Activated CD4-positive, alpha-beta T cell treated with anti-CD3 and anti-CD28 coated beads, Interleukin-2, amount 10 ng/mL, durations not matched to agents 24 days and 14 days (primary cell): ENCODE measurements at regions not wholly inside any gene's neighbourhood (a gene's known extent, or its start where the extent isn't known, plus 50 kb on each side); places are given as distances from the start of the nearest gene placed in this dataset.

Source experiments
- DNase-seq: peaks from one replicate; pipeline ENCODE4 v3.0.0; 2022
- H3K27ac Mint-ChIP-seq: one replicate; pipeline ENCODE4 v1.8.0; 2022; ENCODE audit warnings: mild to moderate bottlenecking, mixed read lengths
- H3K27me3 Mint-ChIP-seq: one replicate; pipeline ENCODE4 v1.8.0; 2022; ENCODE audit warnings: mixed read lengths
- H3K36me3 Mint-ChIP-seq: one replicate; pipeline ENCODE4 v1.8.0; 2022; ENCODE audit warnings: low read depth, mild to moderate bottlenecking, mixed read lengths
- H3K4me1 Mint-ChIP-seq: one replicate; pipeline ENCODE4 v1.8.0; 2021; ENCODE audit warnings: mixed read lengths
- H3K4me3 Mint-ChIP-seq: one replicate; pipeline ENCODE4 v1.8.0; 2022; ENCODE audit warnings: mild to moderate bottlenecking, moderate library complexity, mixed read lengths
- H3K9me3 Mint-ChIP-seq: one replicate; pipeline ENCODE4 v1.8.0; 2021; ENCODE audit warnings: mixed read lengths
- intact Hi-C: fragments of 100-400 bp; cut with micrococcal nuclease; formaldehyde crosslinking; loops from one replicate; pipeline ENCODE4 v1.15.1; 2023

DNA sequence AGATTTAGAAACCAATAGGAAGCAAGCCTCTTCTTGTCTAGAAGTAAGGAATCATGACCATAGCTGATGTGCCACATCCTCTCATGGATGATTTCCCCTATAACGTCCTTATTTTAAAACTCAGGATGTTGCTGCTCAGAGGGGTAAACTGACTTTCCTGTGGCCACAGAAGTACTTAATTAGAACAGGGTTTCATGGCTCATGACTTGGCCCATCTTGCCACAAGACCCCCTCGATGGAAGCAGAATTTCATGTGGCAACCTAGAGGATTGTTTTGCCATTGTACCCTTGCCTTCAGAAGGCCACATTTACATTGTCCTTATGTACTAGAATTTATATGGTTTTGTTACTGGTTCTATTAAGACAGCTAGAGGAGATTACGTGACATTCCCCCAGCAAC is 173.5 kb upstream of the PELI2 start:
- no peaks in the 10 kb centered on the region for H3K36me3 Mint-ChIP-seq
- DNase-seq = no peak
- peaks cover 10% of the 10 kb centered on the region for H3K27me3 Mint-ChIP-seq
- no peak overlapping the region for H3K27ac Mint-ChIP-seq
- no peak overlapping the region for H3K4me3 Mint-ChIP-seq
- no peaks in the 10 kb centered on the region for H3K4me1 Mint-ChIP-seq
- H3K9me3 Mint-ChIP-seq = no peaks in the 10 kb centered on the region
- intact Hi-C loops = no loop called here

DNA sequence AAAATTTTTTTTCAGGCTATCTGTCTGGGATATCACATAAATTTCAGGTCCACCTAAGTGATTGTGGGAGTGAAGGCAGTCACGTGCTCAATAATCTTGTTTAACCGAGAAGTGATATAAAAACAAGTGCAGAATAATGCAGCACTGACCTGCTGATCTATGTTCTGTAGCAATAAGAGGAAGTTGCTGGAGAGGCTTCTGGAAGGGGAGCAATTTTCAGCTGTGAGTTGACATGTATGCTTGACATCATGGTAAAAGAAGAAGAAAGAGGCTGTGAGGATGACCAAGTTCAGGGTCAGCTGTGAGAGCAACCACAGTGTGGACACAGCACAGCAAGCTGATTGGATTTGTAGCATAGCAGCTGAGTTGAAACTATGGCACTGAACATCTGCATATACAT is 172.0 kb upstream of the PELI2 start:
- Mint-ChIP-seq H3K4me3 (no peak overlapping the region), H3K27me3 (peaks cover 12% of the 10 kb centered on the region), H3K9me3 (no peaks in the 10 kb centered on the region), H3K27ac (no peak overlapping the region), H3K36me3 (no peaks in the 10 kb centered on the region), H3K4me1 (no peaks in the 10 kb centered on the region)
- DNase-seq = no peak
- intact Hi-C loops = no loop called here

DNA sequence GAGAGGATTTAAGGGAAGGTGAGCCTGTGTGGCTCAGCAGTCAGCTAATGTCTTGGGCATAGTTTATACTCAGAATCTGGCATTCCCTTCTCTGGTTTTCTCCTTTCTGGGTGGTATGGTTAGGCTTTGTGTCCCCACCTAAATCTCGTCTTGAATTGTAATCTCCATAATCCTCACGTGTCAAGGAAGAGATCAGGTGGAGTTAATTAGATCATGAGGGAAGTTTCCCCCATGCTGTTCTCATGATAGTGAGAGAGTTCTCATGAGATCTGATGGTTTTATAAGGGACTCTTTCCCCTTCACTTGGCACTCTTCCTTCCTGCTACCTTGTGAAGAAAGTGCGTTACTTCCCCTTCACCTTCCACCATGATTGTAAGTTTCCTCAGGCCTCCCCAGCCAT is 169.8 kb upstream of the PELI2 start:
- Mint-ChIP-seq H3K36me3 (no peaks in the 10 kb centered on the region), H3K4me1 (no peaks in the 10 kb centered on the region), H3K27me3 (peaks cover 12% of the 10 kb centered on the region), H3K27ac (no peak overlapping the region), H3K9me3 (no peaks in the 10 kb centered on the region), H3K4me3 (no peak overlapping the region)
- intact Hi-C loops = no loop called here
- no peak for DNase-seq

DNA sequence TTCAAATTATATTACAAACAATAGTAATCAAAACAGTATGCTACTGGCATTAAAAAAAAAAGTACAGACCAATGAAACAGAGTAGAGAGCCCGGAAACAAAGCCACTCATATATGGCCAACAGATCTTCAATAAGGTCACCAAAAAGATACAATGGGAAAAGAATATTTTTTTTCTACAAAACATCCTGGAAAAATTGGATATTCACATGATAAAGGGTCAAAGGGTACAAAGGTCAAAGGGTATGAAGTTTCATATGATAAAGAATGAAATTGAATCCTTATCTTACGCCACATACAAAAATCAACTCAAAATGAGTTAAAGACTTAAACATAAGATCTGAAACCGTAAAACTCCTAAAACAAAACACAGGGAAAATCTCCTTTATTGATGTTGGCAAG is 168.5 kb upstream of the PELI2 start:
- no peak overlapping the region for H3K27ac Mint-ChIP-seq
- no peaks in the 10 kb centered on the region for H3K9me3 Mint-ChIP-seq
- DNase-seq = no peak
- H3K4me1 Mint-ChIP-seq = no peaks in the 10 kb centered on the region
- no peaks in the 10 kb centered on the region for H3K36me3 Mint-ChIP-seq
- H3K4me3 Mint-ChIP-seq = no peak overlapping the region
- intact Hi-C loops = no loop called here
- H3K27me3 Mint-ChIP-seq = peaks cover 12% of the 10 kb centered on the region

DNA sequence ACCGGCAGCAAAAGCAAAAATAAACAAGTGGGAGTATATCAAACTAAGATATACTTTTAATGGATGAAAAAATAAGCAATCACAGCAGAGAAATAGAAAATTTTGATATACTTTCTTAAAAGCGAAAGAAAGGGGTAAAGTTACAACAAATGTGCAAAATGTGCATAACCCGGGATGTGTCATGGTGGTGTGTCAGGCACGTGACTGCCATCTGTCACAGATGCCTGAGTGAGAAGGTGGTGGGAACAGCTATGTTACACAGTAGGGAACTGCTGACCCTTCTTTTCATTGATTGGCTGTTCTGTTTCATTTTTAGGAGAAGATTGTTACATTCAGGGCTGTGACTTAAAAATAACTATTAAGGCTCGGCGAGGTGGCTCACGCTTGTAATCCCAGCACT is 168.1 kb upstream of the PELI2 start:
- H3K27ac Mint-ChIP-seq = no peak overlapping the region
- intact Hi-C loops = no loop called here
- no peak for DNase-seq
- no peaks in the 10 kb centered on the region for H3K9me3 Mint-ChIP-seq
- H3K4me1 Mint-ChIP-seq = no peaks in the 10 kb centered on the region
- no peaks in the 10 kb centered on the region for H3K36me3 Mint-ChIP-seq
- peaks cover 12% of the 10 kb centered on the region for H3K27me3 Mint-ChIP-seq
- no peak overlapping the region for H3K4me3 Mint-ChIP-seq

DNA sequence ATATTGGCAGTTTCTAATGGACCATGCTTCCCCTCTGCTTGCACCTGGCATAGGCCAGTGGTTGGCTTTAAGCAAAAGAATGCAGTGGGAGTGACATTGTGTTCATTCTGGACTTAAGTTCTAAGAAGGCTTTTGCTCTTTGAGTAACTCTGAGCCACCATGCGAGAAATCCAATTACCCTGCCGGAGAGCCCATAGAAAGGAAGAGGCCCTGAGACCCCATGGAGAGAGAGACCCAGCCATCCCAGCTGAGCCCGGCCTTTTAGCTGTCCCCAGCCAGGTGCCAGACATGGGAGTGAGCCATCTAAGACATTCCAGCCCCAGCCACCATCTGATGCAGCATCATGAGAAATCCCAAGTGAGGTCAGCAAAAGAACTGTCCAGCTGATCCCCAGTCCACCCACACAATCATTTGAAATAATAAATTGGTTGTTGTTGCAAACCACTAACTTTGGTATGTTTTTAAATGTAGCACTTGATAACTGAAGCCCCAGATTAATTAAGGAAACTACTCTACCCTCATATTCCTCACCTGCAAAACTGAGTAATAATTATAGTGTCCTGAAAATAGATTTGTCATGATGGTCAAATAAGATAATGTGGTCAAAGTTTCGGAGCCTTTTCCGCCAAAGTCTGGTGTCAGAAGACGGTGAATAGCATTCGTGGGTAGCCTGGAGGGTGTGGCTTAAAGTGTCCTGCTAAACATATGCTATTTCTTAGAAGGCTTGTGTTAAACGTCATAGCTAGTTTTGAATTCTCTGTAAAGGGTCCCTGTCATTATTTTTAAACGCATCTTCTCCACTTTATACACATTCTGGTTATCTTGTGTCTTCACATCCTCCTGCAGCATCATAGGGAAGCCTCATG is 166.6 kb upstream of the PELI2 start:
- Mint-ChIP-seq H3K36me3 (no peaks in the 10 kb centered on the region), H3K9me3 (no peaks in the 10 kb centered on the region), H3K4me1 (no peaks in the 10 kb centered on the region), H3K27me3 (peaks cover 13% of the 10 kb centered on the region), H3K27ac (no peak overlapping the region), H3K4me3 (no peak overlapping the region)
- no peak for DNase-seq
- intact Hi-C loops = no loop called here

DNA sequence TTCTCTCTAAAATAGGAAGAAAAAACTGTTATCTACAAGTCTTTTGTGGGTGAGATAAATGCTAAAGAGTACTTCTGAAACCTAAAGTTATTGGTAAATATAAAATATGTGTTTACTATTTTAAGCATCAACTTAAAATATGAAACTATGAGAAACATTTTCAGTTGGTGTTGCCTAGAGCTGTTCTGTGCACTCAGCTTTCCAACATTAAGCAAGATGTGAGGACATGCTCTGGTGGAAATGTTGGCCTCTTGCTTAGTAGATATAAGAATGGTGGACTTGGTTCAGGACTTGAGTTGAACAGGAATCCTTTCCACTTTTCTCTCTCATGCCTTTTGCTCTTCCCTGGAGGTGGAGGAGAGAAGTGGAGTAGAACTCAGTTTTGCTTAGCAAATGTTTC is 164.1 kb upstream of the PELI2 start:
- Mint-ChIP-seq H3K27ac (no peak overlapping the region), H3K36me3 (no peaks in the 10 kb centered on the region), H3K4me1 (no peaks in the 10 kb centered on the region), H3K4me3 (no peak overlapping the region), H3K9me3 (no peaks in the 10 kb centered on the region), H3K27me3 (peaks cover 8% of the 10 kb centered on the region)
- intact Hi-C loops = no loop called here
- no peak for DNase-seq

DNA sequence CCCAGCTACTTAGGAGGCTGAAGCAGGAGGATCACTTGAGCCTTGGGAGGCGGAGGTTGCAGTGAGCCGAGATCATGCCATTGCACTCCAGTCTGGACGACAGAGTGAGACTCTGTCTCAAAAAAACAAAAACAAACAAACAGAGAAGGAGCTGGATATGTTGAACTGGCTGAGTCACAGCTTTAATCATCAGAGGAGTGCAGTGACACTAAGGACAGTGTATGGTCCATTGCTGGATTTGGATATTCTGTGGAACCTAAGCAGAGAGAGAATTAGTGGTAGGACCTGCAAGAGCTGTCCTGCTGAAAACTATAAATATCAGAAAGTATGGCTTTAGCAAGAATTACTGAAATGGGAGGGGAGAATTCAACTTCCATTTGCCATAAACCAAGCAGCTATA is 163.0 kb upstream of the PELI2 start:
- Mint-ChIP-seq H3K27me3 (peaks cover 4% of the 10 kb centered on the region), H3K36me3 (no peaks in the 10 kb centered on the region), H3K9me3 (no peaks in the 10 kb centered on the region), H3K4me1 (no peaks in the 10 kb centered on the region), H3K4me3 (no peak overlapping the region), H3K27ac (no peak overlapping the region)
- DNase-seq = no peak
- intact Hi-C loops = no loop called here

DNA sequence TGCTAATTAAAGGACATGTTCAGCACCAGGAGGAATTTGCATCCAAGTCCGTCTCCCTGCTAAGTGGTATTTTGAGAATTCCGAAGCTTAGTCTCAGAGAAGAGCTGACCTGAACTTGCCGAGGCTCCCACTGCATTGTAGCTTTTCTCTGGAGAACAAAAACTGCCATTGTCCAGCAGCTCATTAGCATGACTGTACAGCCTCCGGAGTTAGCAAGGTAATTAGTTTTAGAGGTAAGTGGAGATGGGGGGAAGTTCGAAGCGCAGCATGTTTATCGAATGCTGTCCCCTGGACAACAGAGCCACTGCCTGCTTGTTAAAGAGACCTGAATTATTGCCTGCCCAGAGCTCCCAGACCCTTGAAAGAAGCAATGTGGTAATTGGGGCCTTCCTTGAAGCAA is 160.3 kb upstream of the PELI2 start:
- intact Hi-C loops = no loop called here
- Mint-ChIP-seq H3K4me3 (no peak overlapping the region), H3K36me3 (no peaks in the 10 kb centered on the region), H3K4me1 (no peaks in the 10 kb centered on the region), H3K27me3 (peaks cover 7% of the 10 kb centered on the region), H3K9me3 (no peaks in the 10 kb centered on the region), H3K27ac (no peak overlapping the region)
- no peak for DNase-seq

DNA sequence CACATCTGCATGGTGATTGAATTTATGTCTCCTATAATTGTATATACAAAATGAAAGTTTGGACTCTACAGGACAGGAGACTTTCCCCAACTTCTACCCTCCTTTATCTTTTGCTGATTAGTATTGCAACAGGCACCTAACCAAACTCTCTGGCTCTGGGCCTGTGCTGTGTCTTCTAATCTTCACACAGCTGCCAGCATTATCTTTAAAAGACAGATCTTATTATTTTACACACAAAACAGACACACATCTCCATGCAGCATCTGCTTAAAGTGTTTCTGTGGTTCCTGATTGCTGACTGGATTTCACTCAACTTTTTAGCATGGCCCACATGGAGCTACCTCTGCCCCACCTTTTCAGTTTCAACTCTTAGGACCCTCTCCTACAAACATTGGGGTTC is 154.9 kb upstream of the PELI2 start:
- Mint-ChIP-seq H3K27me3 (peaks cover 17% of the 10 kb centered on the region), H3K36me3 (no peaks in the 10 kb centered on the region), H3K4me1 (no peaks in the 10 kb centered on the region), H3K9me3 (no peaks in the 10 kb centered on the region), H3K4me3 (no peak overlapping the region), H3K27ac (no peak overlapping the region)
- DNase-seq = no peak
- intact Hi-C loops = no loop called here

DNA sequence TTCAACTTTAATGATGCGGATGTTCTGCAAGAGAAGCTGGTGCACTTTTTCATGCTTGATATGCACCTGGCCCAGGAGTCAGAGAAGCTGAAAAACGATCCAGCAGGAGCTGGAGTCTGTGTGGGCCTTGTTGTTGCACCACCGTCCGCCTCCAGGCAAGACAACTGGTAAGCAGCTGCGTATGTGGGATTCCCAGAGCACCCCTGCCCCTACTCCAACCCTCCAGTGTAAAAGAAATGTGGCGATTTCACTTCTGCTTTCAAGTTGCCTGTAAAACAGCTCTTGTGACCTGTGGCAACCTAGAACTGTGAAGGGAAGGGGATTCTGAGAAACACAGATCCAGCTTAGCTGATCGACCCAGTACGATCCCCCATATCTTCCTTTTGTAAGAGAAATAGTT is 154.1 kb upstream of the PELI2 start:
- no peak for DNase-seq
- Mint-ChIP-seq H3K27ac (no peak overlapping the region), H3K27me3 (peaks cover 17% of the 10 kb centered on the region), H3K4me3 (no peak overlapping the region), H3K4me1 (no peaks in the 10 kb centered on the region), H3K9me3 (no peaks in the 10 kb centered on the region), H3K36me3 (no peaks in the 10 kb centered on the region)
- intact Hi-C loops = no loop called here

DNA sequence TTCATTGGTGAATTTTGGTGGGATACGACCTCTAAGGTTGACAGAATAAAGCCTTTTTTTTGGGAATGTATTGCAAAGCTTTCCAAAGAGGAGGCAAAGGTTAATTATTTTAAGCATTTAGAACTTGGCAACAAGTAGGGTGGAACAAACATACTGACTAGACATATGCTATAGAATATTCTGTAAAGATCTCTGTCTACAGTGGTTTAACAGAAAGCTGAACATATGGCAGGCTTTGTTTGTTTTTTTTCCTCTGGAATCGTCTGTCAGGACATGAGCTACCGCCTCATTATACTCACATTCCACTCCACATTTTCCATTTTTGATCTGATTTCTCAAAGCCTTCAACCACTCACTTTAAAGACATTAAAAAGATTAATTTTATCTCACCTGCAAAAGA is 153.4 kb upstream of the PELI2 start:
- Mint-ChIP-seq H3K36me3 (no peaks in the 10 kb centered on the region), H3K27ac (no peak overlapping the region), H3K27me3 (peaks cover 19% of the 10 kb centered on the region), H3K4me3 (no peak overlapping the region), H3K4me1 (no peaks in the 10 kb centered on the region), H3K9me3 (no peaks in the 10 kb centered on the region)
- no peak for DNase-seq
- intact Hi-C loops = no loop called here

DNA sequence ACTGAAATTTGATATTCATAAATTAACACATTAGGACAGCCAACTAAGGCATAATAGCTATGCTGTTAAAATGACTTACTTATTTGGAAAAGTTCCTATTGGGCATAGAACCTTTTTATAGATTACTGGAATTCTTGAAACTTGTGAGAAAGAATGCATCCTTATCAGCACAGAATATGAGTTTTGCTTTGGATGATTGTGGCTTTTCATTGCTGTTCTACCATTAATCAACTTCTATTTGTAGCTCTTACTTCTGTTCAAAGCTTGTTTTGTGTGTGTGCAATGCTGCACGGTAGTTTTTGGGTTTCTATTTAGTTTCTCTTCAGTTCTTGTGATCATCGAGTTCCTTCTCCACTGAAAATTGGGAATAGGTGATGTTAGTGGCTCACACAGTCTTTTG is 152.4 kb upstream of the PELI2 start:
- Mint-ChIP-seq H3K4me1 (no peaks in the 10 kb centered on the region), H3K9me3 (no peaks in the 10 kb centered on the region), H3K27me3 (peaks cover 19% of the 10 kb centered on the region), H3K36me3 (no peaks in the 10 kb centered on the region), H3K27ac (no peak overlapping the region), H3K4me3 (no peak overlapping the region)
- no peak for DNase-seq
- intact Hi-C loops = no loop called here

DNA sequence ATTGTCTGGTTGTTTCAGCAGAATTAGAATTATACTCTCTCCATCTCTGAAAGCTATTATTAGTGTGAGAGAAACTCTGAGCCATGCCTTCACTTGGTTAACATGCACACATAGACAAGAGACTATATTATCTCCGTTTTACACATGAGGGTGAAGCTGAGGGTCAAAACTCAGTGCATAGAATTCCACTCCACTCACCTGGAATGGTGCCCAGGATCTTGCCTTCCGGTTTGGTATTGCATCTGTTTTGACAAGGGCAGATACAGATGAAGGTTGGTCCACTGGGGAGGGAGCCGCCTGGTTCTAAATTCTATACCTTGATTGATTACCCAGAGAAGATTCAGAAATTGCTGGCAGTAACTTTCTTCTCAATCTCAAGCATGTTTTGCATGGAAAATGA is 149.5 kb upstream of the PELI2 start:
- no peaks in the 10 kb centered on the region for H3K9me3 Mint-ChIP-seq
- H3K4me3 Mint-ChIP-seq = no peak overlapping the region
- no peaks in the 10 kb centered on the region for H3K4me1 Mint-ChIP-seq
- no peak for DNase-seq
- intact Hi-C loops = no loop called here
- peaks cover 20% of the 10 kb centered on the region for H3K27me3 Mint-ChIP-seq
- no peak overlapping the region for H3K27ac Mint-ChIP-seq
- H3K36me3 Mint-ChIP-seq = no peaks in the 10 kb centered on the region

DNA sequence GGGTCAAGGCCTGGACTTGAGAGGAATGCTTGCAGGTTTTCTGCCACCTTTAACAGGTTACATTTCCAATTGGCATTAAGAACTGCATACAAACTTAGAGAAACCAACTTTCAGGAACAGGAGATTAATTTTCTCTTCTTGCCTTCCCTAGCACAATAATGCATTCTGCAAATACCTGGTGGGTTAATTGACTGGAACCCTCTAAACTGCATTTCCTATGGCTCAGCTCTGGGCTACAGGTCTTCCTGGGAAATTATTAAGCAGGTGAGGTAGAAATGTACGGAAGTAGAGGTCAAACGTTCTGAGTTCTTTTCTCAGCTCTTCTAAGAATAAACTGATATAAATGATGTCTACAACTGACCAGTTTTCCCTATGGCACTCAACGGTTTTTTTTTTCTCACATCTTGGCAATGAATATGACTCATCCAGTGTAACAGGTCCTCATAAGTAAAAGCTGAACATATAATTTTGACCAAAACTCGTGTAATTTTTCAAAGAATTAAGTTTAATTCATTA is 144.9 kb upstream of the PELI2 start:
- Mint-ChIP-seq H3K27me3 (peaks cover 7% of the 10 kb centered on the region), H3K27ac (no peak overlapping the region), H3K36me3 (no peaks in the 10 kb centered on the region), H3K9me3 (no peaks in the 10 kb centered on the region), H3K4me1 (no peaks in the 10 kb centered on the region), H3K4me3 (no peak overlapping the region)
- DNase-seq = no peak
- intact Hi-C loops = no loop called here
